ENCODE measurements at regions not wholly inside any gene's neighbourhood (a gene's known extent, or its start where the extent isn't known, plus 50 kb on each side); places are given as distances from the start of the nearest gene placed in this dataset.

- TF ChIP-seq CTCF (IDR thresholded peaks at IDR 0.05) (no peak), POLR2A (IDR thresholded peaks at IDR 0.05) (no peak)
These were observed 335.7 kb upstream of the CFAP20DC start for GRCh38 chr3:59385547-59385946.
